ENCODE measurements at regions not wholly inside any gene's neighbourhood (a gene's known extent, or its start where the extent isn't known, plus 50 kb on each side); places are given as distances from the start of the nearest gene placed in this dataset.

DNA sequence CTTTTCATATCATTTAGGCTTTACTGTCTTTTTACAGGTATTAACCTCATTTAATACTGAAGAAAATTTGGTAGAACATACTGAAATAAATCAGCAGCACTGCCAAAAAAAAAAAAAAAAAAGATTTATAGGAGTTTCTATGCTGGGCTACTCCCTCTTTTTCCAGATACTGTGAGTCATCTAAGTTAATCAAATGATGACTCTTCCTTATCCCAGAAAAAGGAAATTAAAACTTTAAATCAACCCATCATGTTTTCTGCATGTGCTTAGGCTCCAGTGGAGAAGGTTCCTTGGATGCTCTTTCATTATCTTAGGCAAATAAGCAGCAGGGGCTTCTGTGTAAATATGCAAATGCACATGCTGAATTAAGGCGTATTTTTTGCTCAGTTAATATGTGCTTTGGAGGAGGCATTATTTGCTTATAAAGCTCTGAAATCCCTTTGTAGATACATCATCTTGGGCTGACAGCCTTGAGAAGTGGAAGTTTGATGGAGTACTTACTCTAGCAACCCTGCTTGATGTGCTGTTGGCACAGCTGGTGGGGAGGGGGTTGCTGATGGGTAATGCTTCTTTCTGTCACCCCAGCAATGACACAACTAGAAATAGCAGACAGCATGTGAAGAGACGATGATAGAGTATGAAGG is 136.1 kb downstream of the C4orf33 start:
- TF ChIP-seq, protein P1, sequence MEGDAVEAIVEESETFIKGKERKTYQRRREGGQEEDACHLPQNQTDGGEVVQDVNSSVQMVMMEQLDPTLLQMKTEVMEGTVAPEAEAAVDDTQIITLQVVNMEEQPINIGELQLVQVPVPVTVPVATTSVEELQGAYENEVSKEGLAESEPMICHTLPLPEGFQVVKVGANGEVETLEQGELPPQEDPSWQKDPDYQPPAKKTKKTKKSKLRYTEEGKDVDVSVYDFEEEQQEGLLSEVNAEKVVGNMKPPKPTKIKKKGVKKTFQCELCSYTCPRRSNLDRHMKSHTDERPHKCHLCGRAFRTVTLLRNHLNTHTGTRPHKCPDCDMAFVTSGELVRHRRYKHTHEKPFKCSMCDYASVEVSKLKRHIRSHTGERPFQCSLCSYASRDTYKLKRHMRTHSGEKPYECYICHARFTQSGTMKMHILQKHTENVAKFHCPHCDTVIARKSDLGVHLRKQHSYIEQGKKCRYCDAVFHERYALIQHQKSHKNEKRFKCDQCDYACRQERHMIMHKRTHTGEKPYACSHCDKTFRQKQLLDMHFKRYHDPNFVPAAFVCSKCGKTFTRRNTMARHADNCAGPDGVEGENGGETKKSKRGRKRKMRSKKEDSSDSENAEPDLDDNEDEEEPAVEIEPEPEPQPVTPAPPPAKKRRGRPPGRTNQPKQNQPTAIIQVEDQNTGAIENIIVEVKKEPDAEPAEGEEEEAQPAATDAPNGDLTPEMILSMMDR (conservative IDR thresholded peaks at IDR 0.05; ENCODE audit: low read depth, low read length): no peak
- TF ChIP-seq EZH2 (IDR thresholded peaks at IDR 0.05; ENCODE audit: borderline replicate concordance, low read depth, low read length, poor library complexity, severe bottlenecking): no peak

Measured in A673 (cell line).